ENCODE measurements at regions not wholly inside any gene's neighbourhood (a gene's known extent, or its start where the extent isn't known, plus 50 kb on each side); places are given as distances from the start of the nearest gene placed in this dataset.

DNA sequence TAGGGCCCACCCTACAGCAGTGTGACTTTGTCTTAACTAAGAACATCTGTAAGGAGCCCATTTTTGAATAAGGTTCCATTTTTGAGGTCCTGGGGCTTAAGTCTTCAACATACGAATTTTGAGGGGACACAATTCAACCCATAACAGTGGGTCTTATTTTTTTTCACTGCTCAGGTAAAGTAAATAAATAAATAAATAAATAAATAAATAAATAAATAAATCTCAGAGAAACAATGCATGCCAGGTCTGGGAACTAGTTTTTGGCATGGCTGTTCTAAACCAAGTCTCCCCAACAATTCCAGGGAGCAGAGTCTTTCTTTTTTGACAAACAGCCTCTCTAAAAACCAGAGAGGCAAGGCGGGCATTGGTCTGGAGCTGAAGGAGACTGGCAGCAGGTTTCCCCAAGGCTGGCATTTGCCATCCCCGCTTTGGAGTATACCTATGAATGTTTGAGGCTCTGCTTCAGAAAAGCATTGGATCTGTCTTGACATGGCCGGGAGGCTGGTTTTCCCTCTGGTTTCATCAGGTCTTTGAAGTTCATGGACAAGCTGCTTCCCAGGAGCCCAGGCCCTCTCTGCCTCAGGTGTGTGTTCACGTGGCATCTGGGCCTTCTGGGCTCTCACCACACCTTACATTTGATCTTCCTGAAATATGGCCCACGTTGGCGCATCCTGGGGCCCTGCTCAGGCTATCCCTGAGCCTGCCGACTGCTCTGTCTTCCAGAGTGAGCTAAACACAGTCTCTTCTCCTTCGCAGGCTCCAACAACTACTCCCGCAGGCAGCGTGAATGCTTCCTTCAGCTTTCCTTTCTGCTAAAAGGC lies 545.2 kb downstream of the BCL11B start:
- no peak overlapping the region for H3K4me3 ChIP-seq
- no peak for DNase-seq (ENCODE audit: low spot score in 2 of 2)
- H3K27me3 ChIP-seq: peaks cover 9% of the 10 kb centered on the region
- TF ChIP-seq, protein P1, sequence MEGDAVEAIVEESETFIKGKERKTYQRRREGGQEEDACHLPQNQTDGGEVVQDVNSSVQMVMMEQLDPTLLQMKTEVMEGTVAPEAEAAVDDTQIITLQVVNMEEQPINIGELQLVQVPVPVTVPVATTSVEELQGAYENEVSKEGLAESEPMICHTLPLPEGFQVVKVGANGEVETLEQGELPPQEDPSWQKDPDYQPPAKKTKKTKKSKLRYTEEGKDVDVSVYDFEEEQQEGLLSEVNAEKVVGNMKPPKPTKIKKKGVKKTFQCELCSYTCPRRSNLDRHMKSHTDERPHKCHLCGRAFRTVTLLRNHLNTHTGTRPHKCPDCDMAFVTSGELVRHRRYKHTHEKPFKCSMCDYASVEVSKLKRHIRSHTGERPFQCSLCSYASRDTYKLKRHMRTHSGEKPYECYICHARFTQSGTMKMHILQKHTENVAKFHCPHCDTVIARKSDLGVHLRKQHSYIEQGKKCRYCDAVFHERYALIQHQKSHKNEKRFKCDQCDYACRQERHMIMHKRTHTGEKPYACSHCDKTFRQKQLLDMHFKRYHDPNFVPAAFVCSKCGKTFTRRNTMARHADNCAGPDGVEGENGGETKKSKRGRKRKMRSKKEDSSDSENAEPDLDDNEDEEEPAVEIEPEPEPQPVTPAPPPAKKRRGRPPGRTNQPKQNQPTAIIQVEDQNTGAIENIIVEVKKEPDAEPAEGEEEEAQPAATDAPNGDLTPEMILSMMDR (IDR thresholded peaks at IDR 0.05): no peak
- TF ChIP-seq POLR2AphosphoS5 (IDR thresholded peaks at IDR 0.05): no peak
- TF ChIP-seq EP300 (IDR thresholded peaks at IDR 0.05): no peak
- TF ChIP-seq POLR2A (IDR thresholded peaks at IDR 0.05): no peak
- H3K4me1 ChIP-seq: no peaks in the 10 kb centered on the region
- H3K36me3 ChIP-seq: no peaks in the 10 kb centered on the region
- no peak overlapping the region for H3K27ac ChIP-seq
- H3K9me3 ChIP-seq: no peaks in the 10 kb centered on the region
- WGBS: 91% methylated on average over 11 of the region's 11 CpGs

- Histone ChIP-seq H3K27me3 (peaks cover 9% of the 10 kb centered on the region), H3K36me3 (no peaks in the 10 kb centered on the region), H3K9me3 (no peaks in the 10 kb centered on the region), H3K4me3 (no peak overlapping the region), H3K27ac (no peak overlapping the region), H3K4me1 (no peaks in the 10 kb centered on the region)
- TF ChIP-seq POLR2AphosphoS5 (IDR thresholded peaks at IDR 0.05) (no peak), EP300 (IDR thresholded peaks at IDR 0.05) (no peak), POLR2A (IDR thresholded peaks at IDR 0.05) (no peak)
- TF ChIP-seq, protein P1 (IDR thresholded peaks at IDR 0.05): no peak
- 96% methylated on average over 4 of the region's 4 CpGs for WGBS
- no peak for DNase-seq (ENCODE audit: low spot score in 2 of 2)
These were observed 544.0 kb downstream of the BCL11B start for GRCh38 chr14:98728024-98728423.

GRCh38 chr14:98728836-98729235 lies 543.2 kb downstream of the BCL11B start:
- TF ChIP-seq, protein P1 (IDR thresholded peaks at IDR 0.05): no peak
- TF ChIP-seq EP300 (IDR thresholded peaks at IDR 0.05) (no peak), POLR2A (IDR thresholded peaks at IDR 0.05) (no peak), POLR2AphosphoS5 (IDR thresholded peaks at IDR 0.05) (no peak)
- no peaks in the 10 kb centered on the region for H3K9me3 ChIP-seq
- no peak overlapping the region for H3K4me3 ChIP-seq
- H3K27ac ChIP-seq: no peak overlapping the region
- H3K4me1 ChIP-seq: no peaks in the 10 kb centered on the region
- no peak for DNase-seq (ENCODE audit: low spot score in 2 of 2)
- peaks cover 9% of the 10 kb centered on the region for H3K27me3 ChIP-seq
- H3K36me3 ChIP-seq: no peaks in the 10 kb centered on the region
- WGBS: 74% methylated on average over 2 of the region's 2 CpGs

DNA sequence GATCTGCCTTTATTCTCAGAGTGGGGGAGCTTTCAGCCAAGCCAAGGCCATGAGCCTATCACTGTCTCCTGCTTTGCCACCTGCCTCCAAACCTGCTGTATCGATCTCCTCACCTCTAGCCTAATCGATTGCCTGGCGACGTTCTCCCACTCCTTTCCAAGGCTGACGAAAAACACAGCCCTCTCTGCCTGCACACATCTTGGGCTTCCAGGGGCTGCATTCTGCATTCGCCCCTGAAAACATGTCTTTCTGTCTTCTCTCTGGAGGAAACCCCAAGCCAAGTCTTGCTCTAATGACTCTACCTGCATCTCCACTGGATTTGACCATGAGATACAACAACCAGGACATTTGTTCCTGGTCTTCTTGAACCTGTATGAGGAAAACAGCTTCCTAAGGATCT lies 540.7 kb downstream of the BCL11B start:
- no peak for TF ChIP-seq POLR2AphosphoS5 (IDR thresholded peaks at IDR 0.05)
- TF ChIP-seq EP300 (IDR thresholded peaks at IDR 0.05): no peak
- TF ChIP-seq, protein P1 (IDR thresholded peaks at IDR 0.05): no peak
- TF ChIP-seq POLR2A (IDR thresholded peaks at IDR 0.05): no peak
- 97% methylated on average over 6 of the region's 6 CpGs for WGBS
- peaks cover 2% of the 10 kb centered on the region for H3K27me3 ChIP-seq
- H3K27ac ChIP-seq: no peak overlapping the region
- no peak overlapping the region for H3K4me3 ChIP-seq
- H3K36me3 ChIP-seq: no peaks in the 10 kb centered on the region
- DNase-seq (ENCODE audit: low spot score in 2 of 2): no peak
- no peaks in the 10 kb centered on the region for H3K9me3 ChIP-seq
- H3K4me1 ChIP-seq: no peaks in the 10 kb centered on the region

DNA sequence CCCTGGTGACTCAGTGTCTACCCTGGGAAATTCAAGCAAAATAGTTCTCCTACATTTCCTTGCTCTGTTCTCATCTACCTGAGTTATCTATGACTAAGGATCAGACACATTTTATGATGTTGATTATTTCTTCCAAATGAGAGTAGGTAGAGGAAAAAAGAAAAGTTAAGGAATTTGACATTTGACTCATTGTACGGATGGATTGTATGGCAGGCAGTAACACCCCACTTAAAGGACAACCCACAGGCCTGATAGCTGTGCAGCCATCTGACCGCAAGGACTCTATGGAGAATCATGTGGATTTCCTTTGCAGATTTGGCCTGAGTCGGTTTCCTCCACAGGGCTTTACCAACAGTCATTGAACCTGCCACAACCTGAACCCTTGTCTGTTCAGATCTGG lies 540.3 kb downstream of the BCL11B start:
- no peaks in the 10 kb centered on the region for H3K36me3 ChIP-seq
- H3K27ac ChIP-seq: no peak overlapping the region
- H3K27me3 ChIP-seq: peaks cover 2% of the 10 kb centered on the region
- DNase-seq (ENCODE audit: low spot score in 2 of 2): no peak
- no peak overlapping the region for H3K4me3 ChIP-seq
- H3K9me3 ChIP-seq: no peaks in the 10 kb centered on the region
- no peaks in the 10 kb centered on the region for H3K4me1 ChIP-seq
- WGBS: 65% methylated on average over 3 of the region's 3 CpGs
- no peak for TF ChIP-seq POLR2A (IDR thresholded peaks at IDR 0.05)
- no peak for TF ChIP-seq POLR2AphosphoS5 (IDR thresholded peaks at IDR 0.05)
- TF ChIP-seq, protein P1 (IDR thresholded peaks at IDR 0.05): no peak
- TF ChIP-seq EP300 (IDR thresholded peaks at IDR 0.05): no peak

Data from suprapubic skin (tissue), 4 donors.